ENCODE measurements at regions not wholly inside any gene's neighbourhood (a gene's known extent, or its start where the extent isn't known, plus 50 kb on each side); places are given as distances from the start of the nearest gene placed in this dataset.

DNA sequence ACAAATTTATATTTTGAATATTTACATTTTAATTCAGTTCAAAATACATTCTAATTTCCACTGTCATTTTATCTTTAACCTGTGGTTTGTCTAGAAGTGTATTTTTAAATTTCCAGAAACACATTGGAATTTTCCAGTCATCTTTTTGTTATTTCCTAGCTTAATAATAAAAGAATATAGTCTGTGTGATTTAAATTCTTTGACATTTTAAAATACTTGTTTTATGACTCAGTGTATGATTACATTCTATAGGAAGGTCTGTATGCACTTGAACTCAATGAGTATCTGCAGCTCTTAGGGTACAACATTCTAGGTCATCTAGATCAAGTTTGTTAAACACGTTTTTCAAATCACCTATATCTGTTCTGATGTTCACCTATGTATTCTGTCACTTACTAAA, 88.3 kb upstream of the MBOAT2 start:
- Histone ChIP-seq H3K27me3 (ENCODE audit: insufficient read depth, low read length, poor library complexity, severe bottlenecking) (no peaks in the 10 kb centered on the region), H3K27ac (ENCODE audit: low read depth, low read length) (no peak overlapping the region), H3K4me1 (ENCODE audit: insufficient read depth, low read length) (no peaks in the 10 kb centered on the region), H3K9me3 (ENCODE audit: low read length) (no peaks in the 10 kb centered on the region), H3K36me3 (ENCODE audit: insufficient read depth, low read length) (no peaks in the 10 kb centered on the region), H3K4me3 (ENCODE audit: low read length) (no peak overlapping the region)
- peaks cover 20 to 36% of the 10 kb centered on the region in 2 donors for H3K27me3 Mint-ChIP-seq
- no peak overlapping the region for H3K4me3 Mint-ChIP-seq
- H3K36me3 Mint-ChIP-seq = no peaks in the 10 kb centered on the region
- DNase-seq = no peak
- POLR2A ChIA-PET = no interaction called here
- H3K4me1 Mint-ChIP-seq = no peaks in the 10 kb centered on the region
- no peak overlapping the region for H3K27ac Mint-ChIP-seq
- no peaks in the 10 kb centered on the region for H3K9me3 Mint-ChIP-seq
- CTCF ChIA-PET = no interaction called here

DNA sequence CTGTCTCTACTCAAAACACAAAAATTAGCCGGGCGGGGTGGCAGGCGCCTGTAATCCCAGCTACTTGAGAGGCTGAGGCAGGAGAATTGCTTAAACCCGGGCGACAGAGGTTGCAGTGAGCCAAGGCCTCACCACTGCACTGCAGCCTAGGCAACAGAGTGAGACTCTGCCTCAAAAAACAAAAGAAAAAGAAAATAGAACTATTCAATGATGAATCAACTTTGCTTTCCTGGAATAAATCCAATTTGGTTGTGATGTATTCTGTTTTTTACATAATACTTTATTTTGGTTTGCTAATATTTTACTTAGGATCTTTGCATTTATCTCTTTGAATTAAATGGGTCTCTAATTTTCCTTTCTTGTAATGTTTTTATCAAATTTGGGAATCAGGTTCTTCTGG, 86.3 kb upstream of the MBOAT2 start:
- Histone ChIP-seq H3K9me3 (ENCODE audit: low read length) (no peaks in the 10 kb centered on the region), H3K4me3 (ENCODE audit: low read length) (no peak overlapping the region), H3K36me3 (ENCODE audit: insufficient read depth, low read length) (no peaks in the 10 kb centered on the region), H3K27me3 (ENCODE audit: insufficient read depth, low read length, poor library complexity, severe bottlenecking) (no peaks in the 10 kb centered on the region), H3K4me1 (ENCODE audit: insufficient read depth, low read length) (no peaks in the 10 kb centered on the region), H3K27ac (ENCODE audit: low read depth, low read length) (no peak overlapping the region)
- CTCF ChIA-PET = no interaction called here
- H3K36me3 Mint-ChIP-seq = no peaks in the 10 kb centered on the region
- no peaks in the 10 kb centered on the region for H3K4me1 Mint-ChIP-seq
- no peaks in the 10 kb centered on the region for H3K9me3 Mint-ChIP-seq
- H3K27me3 Mint-ChIP-seq = peaks cover 15 to 26% of the 10 kb centered on the region in 2 donors
- POLR2A ChIA-PET = no interaction called here
- no peak for DNase-seq
- H3K4me3 Mint-ChIP-seq = no peak overlapping the region
- H3K27ac Mint-ChIP-seq = no peak overlapping the region

DNA sequence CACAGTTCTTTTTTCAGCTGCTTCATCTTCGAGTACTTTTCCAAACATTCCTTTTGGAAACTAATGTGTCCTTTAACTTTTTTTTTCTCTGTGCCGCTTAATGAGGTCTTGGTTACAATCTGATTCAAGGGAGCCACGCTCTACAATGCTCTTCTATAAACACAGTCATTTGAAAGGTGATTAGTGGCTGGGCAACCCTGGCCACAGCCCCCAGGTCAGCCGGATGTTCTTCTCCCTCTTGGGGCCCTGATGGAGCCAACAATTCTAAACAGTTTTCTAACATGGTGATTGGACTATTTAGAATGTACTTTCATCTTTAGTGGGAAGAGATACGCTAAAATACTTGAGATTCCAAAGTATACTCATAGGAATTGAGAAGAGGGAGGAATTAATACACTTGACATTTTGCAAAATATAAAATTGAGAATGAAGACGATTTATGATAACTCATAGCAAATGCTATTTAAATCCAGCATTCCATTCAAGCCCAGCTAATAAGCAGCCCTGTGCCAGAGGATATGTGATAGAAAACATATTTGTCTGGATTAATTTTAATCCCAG, 83.7 kb upstream of the MBOAT2 start:
- no peaks in the 10 kb centered on the region for H3K36me3 Mint-ChIP-seq
- H3K27me3 Mint-ChIP-seq = peaks cover 7% of the 10 kb centered on the region in 2 donors
- Histone ChIP-seq H3K27ac (ENCODE audit: low read depth, low read length) (no peak overlapping the region), H3K36me3 (ENCODE audit: insufficient read depth, low read length) (no peaks in the 10 kb centered on the region), H3K4me3 (ENCODE audit: low read length) (no peak overlapping the region), H3K4me1 (ENCODE audit: insufficient read depth, low read length) (no peaks in the 10 kb centered on the region), H3K27me3 (ENCODE audit: insufficient read depth, low read length, poor library complexity, severe bottlenecking) (no peaks in the 10 kb centered on the region), H3K9me3 (ENCODE audit: low read length) (no peaks in the 10 kb centered on the region)
- ChIA-PET CTCF (no interaction called here), POLR2A (no interaction called here)
- H3K4me3 Mint-ChIP-seq = no peak overlapping the region
- no peaks in the 10 kb centered on the region for H3K4me1 Mint-ChIP-seq
- H3K27ac Mint-ChIP-seq = no peak overlapping the region
- H3K9me3 Mint-ChIP-seq = peaks cover 0 to 2% (median 0%) of the 10 kb centered on the region in 5 donors
- DNase-seq = no peak

DNA sequence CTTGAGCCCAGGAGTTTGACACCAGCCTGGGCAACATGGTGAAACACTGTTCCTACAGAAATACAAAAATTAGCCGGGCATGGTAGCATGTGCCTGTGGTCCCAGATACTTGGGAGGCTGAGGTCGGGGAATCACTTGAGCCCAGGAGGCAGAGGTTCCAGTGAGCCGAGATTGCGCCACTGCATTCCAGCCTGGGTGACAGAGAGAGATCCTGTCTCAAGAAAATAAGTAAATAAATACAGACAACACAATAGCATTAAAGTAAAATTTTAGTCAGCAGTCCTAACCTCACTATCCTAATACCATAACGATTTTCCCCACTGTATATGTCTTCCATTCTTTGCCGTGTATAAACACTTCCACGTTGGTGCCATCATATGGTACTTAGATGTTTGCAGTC, 83.0 kb upstream of the MBOAT2 start:
- Mint-ChIP-seq H3K27me3 (peaks cover 4 to 7% of the 10 kb centered on the region in 2 donors), H3K4me3 (no peak overlapping the region), H3K9me3 (peaks cover 0 to 6% (median 5%) of the 10 kb centered on the region in 5 donors), H3K27ac (no peak overlapping the region), H3K4me1 (no peaks in the 10 kb centered on the region), H3K36me3 (no peaks in the 10 kb centered on the region)
- Histone ChIP-seq H3K27me3 (ENCODE audit: insufficient read depth, low read length, poor library complexity, severe bottlenecking) (no peaks in the 10 kb centered on the region), H3K4me3 (ENCODE audit: low read length) (no peak overlapping the region), H3K36me3 (ENCODE audit: insufficient read depth, low read length) (no peaks in the 10 kb centered on the region), H3K27ac (ENCODE audit: low read depth, low read length) (no peak overlapping the region), H3K9me3 (ENCODE audit: low read length) (no peaks in the 10 kb centered on the region), H3K4me1 (ENCODE audit: insufficient read depth, low read length) (no peaks in the 10 kb centered on the region)
- CTCF ChIA-PET = no interaction called here
- POLR2A ChIA-PET = no interaction called here
- no peak for DNase-seq

DNA sequence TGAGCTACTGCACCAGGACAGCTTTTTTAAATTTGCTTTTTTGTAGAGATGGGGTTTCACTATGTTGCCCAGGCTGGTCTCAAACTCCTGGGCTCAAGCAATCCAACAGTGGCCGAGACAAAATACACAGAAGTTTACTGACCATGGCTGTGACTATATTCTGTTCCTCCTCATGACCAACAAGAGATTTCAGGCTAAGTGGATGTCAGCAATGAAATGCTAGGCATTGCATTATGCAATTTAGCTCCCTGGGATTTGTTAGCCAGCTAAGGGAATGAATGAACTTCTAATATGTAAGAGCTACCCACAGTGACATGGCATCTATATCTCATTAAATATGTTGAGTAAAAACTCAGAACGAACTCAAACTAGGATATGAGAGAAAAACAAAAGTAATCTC, 81.9 kb upstream of the MBOAT2 start:
- POLR2A ChIA-PET = no interaction called here
- Mint-ChIP-seq H3K27me3 (peaks cover 4 to 5% of the 10 kb centered on the region in 2 donors), H3K27ac (no peak overlapping the region), H3K9me3 (peaks cover 0 to 8% (median 8%) of the 10 kb centered on the region in 5 donors), H3K36me3 (no peaks in the 10 kb centered on the region), H3K4me1 (no peaks in the 10 kb centered on the region), H3K4me3 (no peak overlapping the region)
- no peaks in the 10 kb centered on the region for H3K27me3 ChIP-seq (ENCODE audit: insufficient read depth, low read length, poor library complexity, severe bottlenecking)
- CTCF ChIA-PET = no interaction called here
- H3K4me3 ChIP-seq (ENCODE audit: low read length) = no peak overlapping the region
- H3K9me3 ChIP-seq (ENCODE audit: low read length) = no peaks in the 10 kb centered on the region
- no peak for DNase-seq
- H3K36me3 ChIP-seq (ENCODE audit: insufficient read depth, low read length) = no peaks in the 10 kb centered on the region
- H3K27ac ChIP-seq (ENCODE audit: low read depth, low read length) = no peak overlapping the region
- H3K4me1 ChIP-seq (ENCODE audit: insufficient read depth, low read length) = no peaks in the 10 kb centered on the region

DNA sequence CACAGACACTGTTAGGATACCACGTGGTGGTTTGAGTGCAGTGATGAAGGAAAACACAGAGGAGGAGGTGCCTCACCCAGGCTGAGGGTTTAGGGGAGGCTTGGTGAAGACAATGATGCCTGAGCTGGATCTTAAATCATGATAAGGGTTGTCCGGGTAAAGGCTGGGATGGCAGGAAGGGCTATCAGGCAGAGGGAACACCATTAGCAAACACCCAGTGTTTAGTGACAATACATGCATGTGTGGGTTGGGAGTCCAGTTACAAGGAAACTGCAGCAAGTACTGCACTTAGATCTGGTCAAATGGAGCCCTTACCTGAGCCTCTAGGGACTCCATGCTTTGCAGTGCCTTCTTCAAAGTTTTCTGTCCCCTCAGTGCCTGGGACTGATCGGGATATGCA, 79.8 kb upstream of the MBOAT2 start:
- Mint-ChIP-seq H3K9me3 (peaks cover 0 to 9% (median 8%) of the 10 kb centered on the region in 5 donors), H3K4me1 (no peaks in the 10 kb centered on the region), H3K27ac (no peak overlapping the region), H3K4me3 (no peak overlapping the region), H3K36me3 (peaks cover 0 to 3% (median 1%) of the 10 kb centered on the region in 3 donors), H3K27me3 (peaks cover 8 to 15% of the 10 kb centered on the region in 2 donors)
- Histone ChIP-seq H3K4me1 (ENCODE audit: insufficient read depth, low read length) (no peaks in the 10 kb centered on the region), H3K4me3 (ENCODE audit: low read length) (no peak overlapping the region), H3K27me3 (ENCODE audit: insufficient read depth, low read length, poor library complexity, severe bottlenecking) (no peaks in the 10 kb centered on the region), H3K9me3 (ENCODE audit: low read length) (no peaks in the 10 kb centered on the region), H3K27ac (ENCODE audit: low read depth, low read length) (no peak overlapping the region), H3K36me3 (ENCODE audit: insufficient read depth, low read length) (no peaks in the 10 kb centered on the region)
- DNase-seq = no peak
- ChIA-PET POLR2A (no interaction called here), CTCF (no interaction called here)

DNA sequence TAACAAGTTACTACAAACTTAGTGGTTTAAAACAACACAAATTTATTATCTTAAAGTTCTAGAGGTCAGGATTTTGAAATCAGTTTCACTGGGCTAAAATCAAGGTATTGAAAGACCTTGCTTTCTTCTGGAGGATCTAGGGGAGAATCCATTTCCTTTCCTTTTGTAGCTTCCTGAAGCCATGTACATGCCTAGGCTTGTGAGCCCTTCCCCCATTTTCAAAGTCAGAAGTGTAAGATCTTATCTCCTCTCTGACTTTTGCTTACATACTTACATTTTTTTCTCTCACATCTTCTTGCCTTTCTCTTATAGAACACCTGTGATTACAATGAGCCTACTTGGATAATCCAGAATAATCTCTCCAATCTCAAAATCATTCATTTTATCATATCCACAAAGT, 78.7 kb upstream of the MBOAT2 start:
- H3K4me1 ChIP-seq (ENCODE audit: insufficient read depth, low read length) = no peaks in the 10 kb centered on the region
- Mint-ChIP-seq H3K9me3 (peaks cover 0 to 9% (median 8%) of the 10 kb centered on the region in 5 donors), H3K27ac (no peak overlapping the region), H3K36me3 (peaks cover 0 to 3% (median 1%) of the 10 kb centered on the region in 3 donors), H3K27me3 (peaks cover 8 to 20% of the 10 kb centered on the region in 2 donors), H3K4me1 (no peaks in the 10 kb centered on the region), H3K4me3 (no peak overlapping the region)
- no peaks in the 10 kb centered on the region for H3K27me3 ChIP-seq (ENCODE audit: insufficient read depth, low read length, poor library complexity, severe bottlenecking)
- H3K27ac ChIP-seq (ENCODE audit: low read depth, low read length) = no peak overlapping the region
- POLR2A ChIA-PET = no interaction called here
- CTCF ChIA-PET = no interaction called here
- no peaks in the 10 kb centered on the region for H3K9me3 ChIP-seq (ENCODE audit: low read length)
- no peak overlapping the region for H3K4me3 ChIP-seq (ENCODE audit: low read length)
- no peaks in the 10 kb centered on the region for H3K36me3 ChIP-seq (ENCODE audit: insufficient read depth, low read length)
- no peak for DNase-seq

DNA sequence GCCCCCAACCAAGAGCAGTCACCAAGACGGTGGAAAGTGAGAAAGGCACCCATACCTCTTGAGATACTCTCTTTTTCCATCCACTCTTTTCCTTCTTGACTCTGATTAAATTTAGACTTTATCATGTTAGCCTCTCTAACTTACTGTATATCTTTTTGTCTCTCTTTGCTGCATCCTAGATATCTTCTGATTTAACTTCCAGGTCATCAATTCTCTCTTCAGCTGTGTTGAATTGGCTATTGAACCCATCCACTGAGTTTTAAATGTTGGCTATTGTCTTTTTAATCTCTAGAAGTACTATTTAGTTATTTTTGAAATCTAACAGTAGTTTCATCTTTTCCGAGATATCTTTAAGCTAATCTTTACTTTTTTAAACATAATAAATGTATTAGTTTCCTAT, 78.3 kb upstream of the MBOAT2 start:
- Mint-ChIP-seq H3K36me3 (peaks cover 0 to 3% (median 1%) of the 10 kb centered on the region in 3 donors), H3K4me1 (no peaks in the 10 kb centered on the region), H3K27ac (no peak overlapping the region), H3K9me3 (peaks cover 0 to 9% (median 8%) of the 10 kb centered on the region in 5 donors), H3K4me3 (no peak overlapping the region), H3K27me3 (peaks cover 8 to 20% of the 10 kb centered on the region in 2 donors)
- Histone ChIP-seq H3K36me3 (ENCODE audit: insufficient read depth, low read length) (no peaks in the 10 kb centered on the region), H3K9me3 (ENCODE audit: low read length) (no peaks in the 10 kb centered on the region), H3K4me3 (ENCODE audit: low read length) (no peak overlapping the region), H3K27me3 (ENCODE audit: insufficient read depth, low read length, poor library complexity, severe bottlenecking) (no peaks in the 10 kb centered on the region), H3K4me1 (ENCODE audit: insufficient read depth, low read length) (no peaks in the 10 kb centered on the region), H3K27ac (ENCODE audit: low read depth, low read length) (no peak overlapping the region)
- ChIA-PET CTCF (no interaction called here), POLR2A (no interaction called here)
- no peak for DNase-seq

DNA sequence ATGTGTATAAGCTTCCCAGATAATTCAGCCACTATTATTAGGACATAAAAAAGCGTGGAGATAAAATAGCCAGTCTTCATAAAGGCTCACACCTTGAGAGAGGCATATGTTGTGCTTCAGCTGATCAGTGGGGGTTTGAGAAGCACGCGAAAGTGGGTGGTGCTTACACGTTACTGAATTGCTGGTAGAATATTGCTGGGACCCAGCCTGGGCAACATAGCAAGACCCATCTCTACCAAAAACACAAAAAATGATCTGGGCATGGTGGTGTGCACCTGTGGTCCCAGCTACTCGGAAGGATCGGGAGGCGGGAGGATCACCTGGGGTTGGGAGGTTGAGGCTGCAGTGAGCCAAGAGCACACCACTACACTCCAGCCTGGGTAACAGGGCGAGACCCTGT, 74.9 kb upstream of the MBOAT2 start:
- Histone ChIP-seq H3K27ac (ENCODE audit: low read depth, low read length) (no peak overlapping the region), H3K4me3 (ENCODE audit: low read length) (no peak overlapping the region), H3K4me1 (ENCODE audit: insufficient read depth, low read length) (no peaks in the 10 kb centered on the region), H3K9me3 (ENCODE audit: low read length) (no peaks in the 10 kb centered on the region), H3K27me3 (ENCODE audit: insufficient read depth, low read length, poor library complexity, severe bottlenecking) (no peaks in the 10 kb centered on the region), H3K36me3 (ENCODE audit: insufficient read depth, low read length) (no peaks in the 10 kb centered on the region)
- H3K27me3 Mint-ChIP-seq = peaks cover 5 to 20% of the 10 kb centered on the region in 2 donors
- H3K36me3 Mint-ChIP-seq = peaks cover 0 to 3% (median 1%) of the 10 kb centered on the region in 3 donors
- no peaks in the 10 kb centered on the region for H3K4me1 Mint-ChIP-seq
- no peak overlapping the region for H3K27ac Mint-ChIP-seq
- no peak overlapping the region for H3K4me3 Mint-ChIP-seq
- DNase-seq = no peak
- peaks cover 0 to 9% (median 8%) of the 10 kb centered on the region in 5 donors for H3K9me3 Mint-ChIP-seq
- POLR2A ChIA-PET = no interaction called here
- CTCF ChIA-PET = no interaction called here

Data from CD8-positive, alpha-beta memory T cell (primary cell).